ENCODE measurements at regions not wholly inside any gene's neighbourhood (a gene's known extent, or its start where the extent isn't known, plus 50 kb on each side); places are given as distances from the start of the nearest gene placed in this dataset.
"Not testable (repeated sequence)": the region's sequence is repeated elsewhere in the genome, so short reads cannot be mapped to it uniquely, and the experiment has no call there.

DNA sequence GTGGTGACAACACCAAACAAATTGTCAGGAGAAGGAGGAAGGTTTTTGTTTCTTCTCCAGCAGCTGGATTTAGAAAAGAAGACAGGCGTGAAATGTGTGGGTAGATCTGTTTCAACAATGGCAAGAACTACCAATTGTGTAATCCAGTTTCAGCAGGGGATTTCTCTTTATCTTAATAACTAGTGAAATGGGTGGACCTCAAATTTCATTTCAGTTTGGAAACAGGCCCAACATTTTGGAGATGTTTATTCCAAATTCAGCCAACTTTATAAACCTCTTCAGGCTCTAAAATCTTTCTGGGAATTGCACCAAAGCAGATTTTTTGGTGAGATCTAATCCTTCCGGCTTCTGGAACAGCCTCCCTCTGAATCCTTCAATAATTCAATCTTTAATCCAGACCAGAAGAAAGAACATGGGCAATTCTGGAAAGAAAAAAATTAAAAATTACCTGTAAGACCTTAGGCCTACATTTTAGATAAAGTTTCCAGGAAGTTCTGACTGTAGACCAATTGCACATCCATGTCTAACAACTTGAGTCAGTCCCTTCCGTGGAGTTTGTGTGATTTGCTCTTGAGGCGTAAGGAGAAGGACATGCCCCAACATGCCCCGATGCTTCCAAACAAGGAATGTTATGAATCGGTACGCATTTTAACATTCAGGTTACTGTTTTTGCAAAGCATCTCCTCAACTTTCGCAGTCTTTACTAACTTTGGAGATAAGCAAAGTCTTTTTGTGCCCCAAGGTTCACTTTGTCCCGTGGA lies 423.6 kb downstream of the IRX1 start:
- DNase-seq (ENCODE audit: low read depth) = no peak

DNA sequence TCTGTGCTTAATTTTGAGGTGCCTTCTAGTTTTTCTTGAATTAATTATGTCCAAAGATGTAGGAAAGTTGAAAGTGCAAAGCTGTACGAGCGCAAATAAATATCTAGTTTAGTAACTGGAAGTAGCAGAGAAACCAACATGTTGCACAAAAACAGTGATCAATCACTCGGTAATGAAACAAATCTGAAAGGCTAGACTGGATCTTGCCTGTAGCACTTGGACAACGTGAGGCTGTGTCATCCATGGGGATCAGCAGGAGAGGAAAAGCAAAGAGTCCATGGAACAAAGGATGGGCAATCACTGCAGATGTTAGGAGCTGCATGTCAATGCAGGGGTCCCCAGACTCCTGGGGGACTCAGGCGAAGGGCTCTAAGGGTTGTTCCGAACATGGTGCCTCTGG lies 424.2 kb downstream of the IRX1 start:
- no peak for DNase-seq (ENCODE audit: low read depth)

DNA sequence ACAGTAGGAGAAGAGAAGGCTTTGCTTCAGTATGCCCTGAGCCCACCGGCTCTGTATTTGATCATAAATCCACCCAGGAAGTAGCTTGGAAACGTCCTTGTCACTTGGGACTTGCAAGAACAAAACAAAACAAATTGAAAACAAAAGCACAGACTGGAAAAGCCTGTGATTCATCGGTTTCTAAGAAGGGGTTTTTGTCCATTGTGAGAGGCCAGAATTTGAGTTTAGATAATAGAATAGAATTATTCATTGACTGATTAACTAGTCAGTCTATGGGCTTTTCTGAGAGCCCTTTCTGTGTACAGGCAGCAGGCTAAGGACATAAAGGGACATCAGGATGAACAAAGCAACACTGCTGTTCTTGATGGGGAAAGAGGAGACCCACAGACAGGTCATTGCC lies 424.8 kb downstream of the IRX1 start:
- no peak for DNase-seq (ENCODE audit: low read depth)

DNA sequence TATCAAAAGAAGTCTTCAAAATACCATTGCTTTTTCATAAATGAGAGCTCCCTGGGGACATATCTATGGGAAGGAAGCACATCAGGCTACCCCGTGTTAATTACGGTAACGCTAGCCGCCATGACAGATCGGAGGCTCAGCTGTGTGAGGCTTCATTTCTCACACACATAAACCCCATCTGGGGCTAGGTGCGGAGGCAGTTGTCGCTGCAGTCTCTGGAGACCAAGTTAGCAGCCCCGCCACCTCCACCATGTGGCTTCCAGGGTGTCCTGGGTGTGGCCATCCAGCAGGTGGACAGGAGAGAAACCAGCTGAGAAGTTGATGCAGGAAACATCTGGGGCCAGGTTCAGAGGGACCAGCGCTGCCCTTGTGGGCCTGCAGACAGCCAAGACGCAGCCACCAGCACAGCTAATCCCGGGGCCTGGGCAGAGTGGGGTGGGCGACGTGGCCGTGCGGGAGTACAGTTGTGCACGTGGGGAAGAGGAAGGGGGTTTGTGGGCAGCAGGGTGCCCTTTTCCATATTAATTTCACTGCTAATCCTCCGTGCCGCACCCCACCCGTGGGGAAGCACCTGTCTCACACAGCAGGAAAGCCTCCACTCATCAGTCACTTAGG lies 426.5 kb downstream of the IRX1 start:
- DNase-seq (ENCODE audit: low read depth) = no peak

DNA sequence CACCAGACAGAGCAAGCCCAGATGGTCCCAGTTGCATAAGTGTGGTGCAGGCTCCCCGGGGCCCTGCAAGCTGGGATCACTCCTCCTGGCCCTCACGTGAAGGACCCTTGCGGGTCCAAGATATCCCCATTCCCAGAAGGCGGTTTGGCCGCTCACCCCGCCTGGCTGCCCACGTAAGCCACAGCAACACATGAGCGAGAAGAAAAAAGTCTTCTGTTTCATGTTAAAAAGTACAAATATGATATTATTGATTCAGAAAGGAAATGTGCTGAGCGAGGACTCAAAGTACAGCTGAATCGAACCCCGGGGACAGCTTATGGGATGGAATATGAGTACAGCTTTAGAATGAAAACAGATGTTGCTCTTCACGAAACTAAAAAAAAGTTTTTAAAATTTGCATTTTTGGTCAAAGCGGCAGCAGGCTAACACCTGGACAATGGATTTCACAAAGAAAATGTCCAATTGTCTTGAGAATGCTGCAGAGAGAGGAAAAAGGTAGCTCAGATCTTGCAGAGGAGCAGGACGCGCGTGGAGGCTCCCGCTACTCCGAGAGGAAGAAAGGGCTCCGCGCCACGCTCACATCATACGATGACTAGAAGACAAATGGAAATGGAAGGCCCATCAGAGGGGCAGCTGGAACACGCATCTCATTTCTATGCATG lies 427.6 kb downstream of the IRX1 start:
- DNase-seq (ENCODE audit: low read depth) = no peak

DNA sequence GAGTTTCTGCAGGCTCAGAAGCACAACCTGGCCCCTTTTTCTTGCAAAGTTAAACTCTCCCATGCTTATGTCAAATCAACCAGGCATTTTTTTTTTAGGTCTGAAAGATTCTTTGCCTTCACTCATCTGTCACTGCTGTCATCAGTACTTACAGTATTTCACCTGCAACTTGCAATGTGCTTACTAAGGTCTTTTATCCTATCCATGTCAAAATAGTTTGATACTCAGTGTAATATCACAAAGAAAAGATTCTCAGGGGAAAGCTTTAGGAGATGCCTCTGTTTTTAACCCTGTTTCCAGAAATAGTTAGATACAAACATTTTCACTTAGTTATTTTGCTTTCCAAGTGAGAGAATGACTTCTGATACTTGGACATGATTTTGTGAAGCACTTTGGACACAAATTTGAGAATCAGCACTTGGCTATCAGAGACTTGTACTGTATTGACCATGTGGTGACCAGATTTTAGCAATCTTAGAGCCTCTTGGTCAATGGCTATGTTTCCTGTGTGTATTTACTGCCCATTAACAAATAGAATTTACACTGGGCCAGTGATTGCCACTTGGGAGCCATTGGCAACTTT lies 428.2 kb downstream of the IRX1 start:
- no peak for DNase-seq (ENCODE audit: low read depth)

DNA sequence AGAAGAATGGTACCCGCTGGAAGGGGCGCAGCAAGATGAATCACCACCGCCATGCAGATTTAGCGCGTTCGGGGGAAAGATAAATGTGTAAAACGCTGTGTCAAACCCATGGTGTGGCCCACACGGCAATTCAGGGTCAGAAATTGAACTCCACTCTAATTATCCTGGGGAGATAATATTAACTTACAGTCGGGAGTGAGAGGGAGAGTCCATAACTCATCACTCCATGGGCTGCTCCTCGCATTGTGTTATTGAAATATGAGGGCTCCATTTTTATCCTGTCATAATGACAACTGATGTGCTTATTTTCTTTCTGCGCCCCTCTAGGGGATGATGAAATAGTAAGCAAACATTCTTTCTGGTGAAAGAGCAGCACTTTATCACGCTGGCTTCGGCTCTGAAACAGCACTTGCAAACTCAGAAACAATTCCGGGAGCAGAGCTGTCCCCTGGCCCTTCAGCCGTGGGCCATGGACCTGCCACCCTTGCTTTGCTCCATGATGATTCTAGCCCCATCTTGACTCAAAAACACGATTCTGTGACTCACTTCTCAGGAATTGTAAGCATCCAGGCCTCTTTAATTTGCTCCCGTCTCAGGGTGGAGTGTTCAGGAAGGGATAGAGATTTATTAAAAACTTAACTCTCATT lies 431.6 kb downstream of the IRX1 start:
- no peak for DNase-seq (ENCODE audit: low read depth)

DNA sequence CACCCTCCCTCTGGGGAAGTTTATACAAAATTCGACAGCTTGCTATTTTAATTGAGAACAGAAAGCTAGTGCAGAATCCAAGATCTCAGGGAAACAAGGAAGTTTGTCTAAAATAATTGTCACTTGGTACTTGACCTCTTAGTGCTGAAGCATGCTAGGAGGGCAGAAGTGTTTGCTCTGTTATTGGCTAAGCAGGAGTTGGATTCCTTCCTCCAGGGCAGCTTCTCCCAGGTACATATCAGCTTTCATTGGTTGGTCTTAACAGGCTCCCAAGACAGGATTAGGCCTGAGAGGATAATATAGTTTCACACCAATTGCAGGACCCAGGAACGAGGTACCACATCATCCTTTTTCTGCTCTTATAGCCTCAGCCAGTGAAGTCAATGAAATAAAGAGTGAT lies 432.8 kb downstream of the IRX1 start:
- no peak for DNase-seq (ENCODE audit: low read depth)

DNA sequence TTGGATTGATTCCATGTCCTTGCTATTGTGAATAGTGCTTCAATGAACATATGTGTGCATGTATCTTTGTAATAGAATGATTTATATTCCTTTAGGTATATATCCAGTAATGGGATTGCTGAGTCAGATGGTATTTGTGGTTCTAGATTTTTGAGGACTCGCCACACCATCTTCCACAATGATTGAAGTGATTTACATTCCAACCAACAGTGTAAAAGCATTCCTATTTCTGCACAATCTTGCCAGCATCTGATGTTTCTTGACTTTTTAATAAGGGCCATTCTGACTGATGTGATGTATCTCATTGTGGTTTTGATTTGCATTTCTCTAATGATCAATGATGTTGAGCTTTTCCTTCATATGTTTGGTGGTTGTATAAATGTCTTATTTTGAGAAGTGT lies 437.9 kb downstream of the IRX1 start:
- DNase-seq (ENCODE audit: low read depth) = not testable (repeated sequence)

DNA sequence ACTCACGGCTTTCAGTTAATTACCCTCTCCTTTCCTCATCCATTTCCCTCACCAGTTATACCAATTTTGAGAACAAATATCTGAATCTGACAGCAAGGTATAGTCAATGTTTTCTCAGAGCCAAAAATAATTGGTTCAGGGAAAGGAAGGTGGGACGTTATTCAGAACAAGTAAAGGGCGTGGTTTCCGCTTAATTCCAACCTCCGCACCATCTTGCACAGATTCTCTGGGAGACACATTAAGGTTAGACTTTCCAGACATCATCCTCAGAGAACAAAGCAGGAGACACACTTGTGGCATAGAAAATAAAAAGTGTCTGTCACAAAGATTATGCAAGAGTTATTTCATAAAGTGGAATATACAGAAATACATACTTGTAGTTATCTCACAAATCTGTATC lies 441.2 kb downstream of the IRX1 start:
- no peak for DNase-seq (ENCODE audit: low read depth)

DNA sequence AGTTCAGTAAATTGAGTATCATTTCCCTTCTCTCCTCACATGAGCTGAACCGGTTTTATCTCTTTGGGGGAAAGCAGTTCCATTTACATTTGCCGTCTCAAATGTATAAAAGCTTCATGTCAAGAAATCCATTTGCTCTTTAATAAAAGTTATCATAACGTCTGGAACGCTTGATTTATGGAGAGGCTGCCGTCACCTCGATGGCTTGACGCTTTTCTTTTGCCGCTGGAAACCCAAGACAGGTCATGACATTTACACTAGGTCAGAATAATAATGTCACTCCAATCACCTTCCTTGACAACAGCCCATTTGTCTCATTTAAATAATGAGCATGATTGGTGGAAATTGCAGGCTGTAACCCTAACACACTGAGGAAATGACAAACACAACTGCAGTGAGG lies 443.4 kb downstream of the IRX1 start:
- DNase-seq (ENCODE audit: low read depth) = no peak

DNA sequence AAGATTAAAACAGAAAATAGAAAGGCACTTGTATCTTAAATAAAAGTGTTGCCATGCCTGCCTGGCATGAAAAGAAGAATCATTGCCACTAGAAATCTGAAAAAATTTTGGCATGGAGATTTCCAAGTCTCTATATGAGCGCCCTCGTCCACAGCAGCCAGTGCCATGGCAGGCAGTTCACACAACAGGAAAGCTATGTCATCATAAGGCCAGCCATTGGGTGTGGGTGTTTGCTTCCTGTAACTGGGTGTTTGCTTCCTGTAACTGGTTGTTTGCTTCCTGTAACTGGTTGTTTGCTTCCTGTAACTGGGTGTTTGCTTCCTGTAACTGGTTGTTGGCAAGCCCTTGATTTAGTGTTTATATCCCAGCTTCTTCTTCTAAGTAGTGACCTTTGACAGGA lies 446.7 kb downstream of the IRX1 start:
- DNase-seq (ENCODE audit: low read depth) = no peak

DNA sequence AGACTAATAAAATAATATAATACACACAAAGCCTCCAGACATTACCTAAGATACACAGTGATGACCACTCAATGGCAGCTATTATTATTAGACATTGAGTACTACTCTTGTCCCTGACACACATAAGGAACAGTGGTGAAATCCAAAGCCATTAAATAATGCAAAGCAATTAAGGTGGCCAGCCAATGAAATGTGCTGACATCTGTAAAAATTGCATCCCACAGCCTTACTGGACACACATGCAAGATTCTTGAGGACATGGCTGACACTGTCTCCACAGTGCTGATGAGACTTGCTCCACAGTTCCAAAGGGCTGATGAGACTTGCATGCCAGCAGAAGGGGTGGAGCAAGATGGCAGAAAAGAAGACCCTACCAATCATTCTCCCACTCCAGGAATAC lies 447.5 kb downstream of the IRX1 start:
- no peak for DNase-seq (ENCODE audit: low read depth)

DNA sequence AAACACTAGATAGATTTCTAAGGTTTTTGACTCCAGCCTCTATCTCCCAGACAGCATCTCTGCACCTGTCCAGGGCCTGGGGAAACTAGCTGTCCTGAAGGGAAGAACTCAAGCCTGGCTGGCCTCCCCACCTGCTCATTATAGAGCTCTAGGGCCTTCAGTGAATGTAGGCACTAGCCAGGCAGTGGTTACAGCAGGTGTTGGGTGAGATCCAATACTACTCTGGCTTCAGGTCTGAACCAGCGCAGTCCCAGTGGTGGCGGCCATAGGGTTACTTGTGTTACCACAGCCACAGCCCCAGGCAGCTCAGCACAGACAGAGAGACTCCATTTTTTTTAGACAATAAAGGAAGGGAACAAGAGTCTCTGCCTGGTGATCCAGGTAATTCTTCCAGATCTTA lies 449.2 kb downstream of the IRX1 start:
- no peak for DNase-seq (ENCODE audit: low read depth)

DNA sequence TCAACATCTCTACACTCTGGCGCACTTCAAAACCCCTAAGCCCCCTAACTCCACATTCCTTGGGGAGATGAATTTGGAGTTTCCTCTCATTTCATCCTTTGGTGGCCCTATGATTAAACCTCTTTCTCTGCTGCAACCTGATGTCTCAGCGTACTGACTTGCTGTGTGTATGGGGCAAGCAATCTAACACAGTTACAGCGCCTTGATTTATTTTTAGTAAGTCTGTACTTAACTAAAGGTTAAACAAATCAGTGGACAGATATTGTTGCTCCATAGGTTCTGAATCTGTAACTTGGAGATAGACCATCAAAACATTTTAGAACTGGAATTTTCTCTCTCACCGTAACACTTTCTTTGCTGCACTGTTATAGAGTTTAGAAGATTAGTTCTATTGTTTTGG lies 452.8 kb downstream of the IRX1 start:
- no peak for DNase-seq (ENCODE audit: low read depth)

DNA sequence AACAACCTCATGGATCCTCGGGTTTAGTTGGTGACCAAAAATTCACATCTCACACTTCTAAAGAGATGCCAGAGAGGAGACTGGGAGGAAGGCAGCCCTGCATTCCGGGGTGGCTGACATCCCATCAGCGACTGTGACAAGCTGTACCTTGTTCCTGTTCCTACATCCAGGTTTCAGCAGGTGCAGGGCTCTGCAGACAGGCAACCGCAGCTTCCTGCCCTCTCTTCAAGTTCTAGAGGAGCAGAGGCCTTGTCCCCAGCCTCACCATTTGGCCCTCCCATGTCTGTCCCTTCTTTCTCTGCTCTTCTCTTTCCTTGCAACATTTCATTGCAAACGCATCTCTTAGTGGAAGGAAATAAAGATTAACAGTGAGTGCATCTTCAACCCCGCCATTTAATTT lies 454.6 kb downstream of the IRX1 start:
- no peak for DNase-seq (ENCODE audit: low read depth)

DNA sequence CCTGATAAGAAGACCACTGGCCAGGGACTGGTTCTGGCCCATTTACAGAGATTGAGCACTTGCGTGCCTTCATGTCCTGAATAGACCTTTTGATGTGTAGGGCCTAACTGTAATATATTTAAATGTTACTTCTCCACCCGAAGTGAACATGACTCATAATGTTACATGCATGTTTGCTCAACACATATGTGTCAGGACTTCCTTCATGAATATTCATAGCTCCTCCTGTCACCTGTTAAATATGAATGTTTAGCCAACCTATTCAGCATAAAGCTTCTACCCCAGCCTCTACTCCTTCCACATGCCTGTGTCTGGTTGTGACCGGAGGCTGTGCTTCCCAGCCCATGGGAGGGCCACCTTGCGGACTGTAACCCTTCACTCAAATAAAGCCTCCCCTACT lies 457.5 kb downstream of the IRX1 start:
- DNase-seq (ENCODE audit: low read depth) = no peak

DNA sequence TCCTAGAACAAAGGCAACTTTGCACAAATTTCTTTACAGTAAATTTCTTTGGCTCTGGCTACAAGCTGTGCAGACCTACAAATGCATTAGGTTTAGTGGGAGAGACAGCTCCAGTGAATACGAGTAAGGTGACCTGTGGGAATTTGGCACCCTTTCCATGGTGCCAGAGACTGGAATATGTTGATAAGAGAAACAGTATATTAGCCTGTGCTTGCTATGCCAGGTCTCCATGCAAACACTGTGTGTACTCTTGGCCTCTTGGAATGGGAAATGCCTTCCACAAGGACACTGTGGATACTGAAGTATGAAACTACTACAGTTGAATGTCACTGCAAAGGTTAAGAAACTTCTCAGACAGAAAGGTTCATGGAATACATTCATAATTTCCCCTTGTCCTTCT lies 458.5 kb downstream of the IRX1 start:
- DNase-seq (ENCODE audit: low read depth) = no peak

DNA sequence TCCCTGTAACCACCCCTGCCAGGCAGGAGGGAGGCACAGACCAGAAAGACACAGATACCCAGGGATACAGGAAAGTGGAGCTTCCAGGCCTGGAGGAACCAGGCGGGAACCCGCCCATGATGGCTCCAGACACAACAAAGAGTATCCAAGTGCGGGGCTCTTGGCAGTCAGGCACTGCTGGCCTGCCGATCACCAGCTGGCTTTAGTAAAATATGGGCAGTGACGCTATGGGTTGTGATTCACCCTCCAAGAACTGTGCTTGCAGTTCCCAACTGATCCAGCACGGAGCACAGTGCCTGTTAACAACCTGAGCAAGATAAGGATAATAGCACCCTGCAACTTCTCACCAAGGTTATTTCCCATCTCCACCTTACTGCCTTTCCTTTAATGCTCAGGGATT lies 463.3 kb downstream of the IRX1 start:
- DNase-seq (ENCODE audit: low read depth) = no peak

DNA sequence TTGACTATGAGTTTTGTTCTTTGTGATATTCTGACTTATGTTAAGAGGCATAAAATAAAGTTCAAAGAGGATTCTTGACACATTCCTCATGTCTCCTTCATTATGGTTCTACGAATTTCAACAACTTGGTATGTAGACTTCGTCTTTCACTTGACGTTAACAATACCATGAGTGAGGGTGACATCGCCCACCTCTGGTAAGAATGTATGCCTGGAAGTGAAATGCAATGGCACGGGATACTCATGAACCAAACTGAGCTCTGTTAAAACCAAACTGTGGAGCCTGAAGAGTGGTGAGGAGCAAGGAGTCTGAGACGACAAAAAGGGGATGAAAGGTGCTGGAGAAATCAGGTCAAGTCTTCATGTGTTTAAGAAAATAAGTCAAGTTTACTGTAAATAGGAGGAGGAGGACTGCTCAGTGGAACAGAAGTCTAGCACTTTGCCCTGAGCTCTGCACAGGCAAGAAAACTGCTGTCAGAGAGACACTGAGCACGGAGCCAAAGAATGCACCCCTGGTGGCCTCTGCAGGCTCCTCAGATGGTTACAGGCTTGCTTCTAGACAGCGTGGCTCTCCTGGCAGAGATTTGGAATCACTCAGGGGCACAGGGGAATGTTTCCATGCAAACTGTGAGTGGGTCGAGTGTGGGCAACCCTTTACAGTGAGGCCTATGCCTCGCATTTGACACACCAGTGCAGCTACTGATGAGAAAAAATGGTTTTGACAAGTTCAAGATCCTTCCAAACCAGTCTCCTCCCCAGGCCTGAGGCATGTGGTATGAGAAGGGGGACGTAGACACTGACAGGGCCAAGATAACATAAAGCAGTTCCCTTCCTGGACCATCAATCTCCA lies 470.1 kb downstream of the IRX1 start:
- no peak for DNase-seq (ENCODE audit: low read depth)

DNA sequence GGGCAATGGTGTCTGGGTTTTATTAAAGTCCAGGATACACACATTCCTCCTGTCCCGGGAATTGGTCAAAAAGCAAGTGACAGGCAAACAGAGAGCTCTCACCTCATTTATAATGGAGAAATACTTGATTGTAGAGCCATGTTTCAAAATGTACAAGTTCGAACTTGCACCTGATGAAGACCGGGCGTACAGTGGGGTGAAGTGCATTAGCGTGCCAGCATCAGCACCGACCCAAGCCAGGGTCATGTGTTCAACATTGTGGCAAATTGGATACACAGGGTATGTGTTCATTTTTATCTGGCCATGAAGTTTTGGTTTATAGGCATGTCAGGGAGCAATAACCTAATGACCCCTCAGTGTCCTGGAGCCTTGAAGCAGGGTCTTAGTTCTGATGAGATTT lies 472.5 kb downstream of the IRX1 start:
- no peak for DNase-seq (ENCODE audit: low read depth)

DNA sequence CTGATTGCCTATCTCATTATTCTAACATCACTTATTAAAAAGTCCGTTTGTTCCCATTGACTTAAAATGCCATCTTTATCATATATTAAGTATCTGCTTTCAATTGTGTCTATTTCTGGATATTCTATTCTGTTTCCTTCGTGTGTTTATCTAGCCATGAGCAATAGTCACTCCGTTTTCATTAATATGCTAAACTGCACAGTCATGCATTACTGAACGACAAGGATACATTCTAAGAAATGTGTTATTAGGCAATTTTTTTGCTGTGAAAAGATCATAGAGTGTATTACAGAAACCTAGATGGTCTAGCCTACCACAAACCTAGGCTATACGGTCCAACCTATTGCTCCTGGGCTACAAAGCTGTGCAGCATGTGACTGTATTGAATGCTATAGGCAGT lies 482.9 kb downstream of the IRX1 start:
- no peak for DNase-seq (ENCODE audit: low read depth)

Measured in HS-5 (cell line).